HG02588 (cell line): ENCODE measurements at regions not wholly inside any gene's neighbourhood (a gene's known extent, or its start where the extent isn't known, plus 50 kb on each side); places are given as distances from the start of the nearest gene placed in this dataset.

Experiments used
- ATAC-seq: cut with Tn5 transposase; IDR thresholded peaks from one replicate; pipeline ENCODE4 v1.9.1; 2021; ENCODE audit warnings: mild to moderate bottlenecking, moderate library complexity; ENCODE audit not compliant: unreplicated experiment

DNA sequence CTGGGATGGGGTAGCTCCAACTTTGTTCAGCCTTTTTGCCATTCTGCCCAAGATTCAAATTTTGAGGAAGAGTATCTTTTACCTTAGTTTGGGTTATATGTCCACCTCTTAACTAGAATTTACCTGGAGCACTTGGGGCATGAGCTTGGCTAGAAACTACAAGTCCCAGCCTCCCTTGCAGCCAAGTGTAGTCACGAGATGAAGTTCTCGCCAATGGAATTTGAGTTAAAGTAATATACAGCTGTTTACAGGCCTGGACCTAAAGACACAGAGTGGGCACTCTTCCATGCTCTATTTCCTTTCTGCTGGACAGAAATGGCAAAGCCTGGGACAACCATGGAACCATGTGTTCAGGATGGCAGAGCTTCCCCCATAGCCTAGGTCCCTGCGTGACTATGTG lies 233.6 kb upstream of the GATB start:
- ATAC-seq, result no peak

DNA sequence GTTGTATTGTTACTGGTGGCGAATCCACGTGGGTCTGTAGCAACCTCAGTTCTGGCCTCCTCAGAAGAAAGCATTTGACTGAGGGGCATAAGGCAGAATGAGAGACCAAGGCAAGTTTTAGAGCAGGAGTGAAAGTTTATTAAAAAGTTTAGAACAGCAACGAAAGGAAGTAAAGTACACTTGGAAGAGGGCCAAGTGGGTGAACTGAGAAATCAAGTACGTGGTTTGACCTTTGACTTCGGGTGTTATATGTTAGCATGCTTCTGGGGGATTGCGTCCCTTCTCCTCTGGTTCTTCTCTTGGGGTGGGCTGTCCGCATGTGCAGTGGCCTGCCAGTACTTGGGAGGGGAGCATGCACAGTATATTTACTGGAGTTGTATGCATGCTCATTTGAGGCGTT lies 232.7 kb upstream of the GATB start:
- no peak for ATAC-seq

DNA sequence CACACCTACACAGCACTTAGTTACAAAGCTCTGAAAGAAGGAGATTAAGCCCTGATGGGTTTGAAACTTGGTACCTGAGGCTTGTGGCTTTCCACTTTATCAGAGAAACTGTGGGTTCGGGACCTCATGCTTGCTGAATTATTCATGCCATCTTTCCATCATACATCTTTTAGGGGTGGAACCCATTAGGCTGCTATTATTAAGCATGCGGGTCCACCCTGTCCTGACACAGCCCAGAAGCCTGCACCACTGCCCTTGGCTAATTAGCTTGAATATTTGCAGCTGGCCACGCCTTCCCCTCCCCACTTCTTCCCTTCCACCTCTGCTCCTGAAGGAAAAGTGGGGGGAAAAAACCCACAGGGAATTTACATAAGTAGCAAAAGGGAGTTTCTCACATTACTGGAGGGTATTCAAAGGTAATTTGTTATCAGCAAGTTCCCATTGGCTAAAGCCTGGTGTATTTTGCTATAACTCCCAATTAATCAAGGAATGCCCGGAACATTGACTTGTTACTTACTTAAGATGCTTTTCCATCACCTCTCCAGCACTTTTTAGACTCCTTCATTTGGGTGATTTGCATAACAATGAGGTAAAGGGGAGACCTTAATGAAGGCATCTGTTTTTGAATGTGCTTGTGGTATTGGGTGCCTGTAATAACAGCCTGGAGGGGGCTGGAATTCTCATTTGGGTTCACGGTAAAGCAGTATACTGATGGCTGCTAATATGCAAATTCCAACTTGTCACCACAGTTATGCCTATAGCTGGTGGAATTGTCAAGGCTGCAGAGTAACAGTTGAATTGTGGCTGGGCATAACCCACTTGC lies 231.7 kb upstream of the GATB start:
- ATAC-seq, result no peak

DNA sequence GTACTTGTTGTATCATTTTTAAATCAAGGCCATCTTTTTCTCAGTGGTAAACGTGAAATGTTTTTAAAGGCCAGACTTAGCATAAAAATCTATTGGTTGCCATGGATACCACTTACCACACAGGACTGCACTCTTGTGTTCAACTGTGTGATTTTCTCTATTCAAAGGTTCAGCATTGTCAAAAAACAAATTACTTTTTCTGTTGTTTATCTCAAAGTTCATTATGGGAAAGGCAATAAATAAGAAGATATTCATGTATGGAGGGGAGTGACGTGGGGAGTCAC lies 231.0 kb upstream of the GATB start:
- no peak for ATAC-seq

DNA sequence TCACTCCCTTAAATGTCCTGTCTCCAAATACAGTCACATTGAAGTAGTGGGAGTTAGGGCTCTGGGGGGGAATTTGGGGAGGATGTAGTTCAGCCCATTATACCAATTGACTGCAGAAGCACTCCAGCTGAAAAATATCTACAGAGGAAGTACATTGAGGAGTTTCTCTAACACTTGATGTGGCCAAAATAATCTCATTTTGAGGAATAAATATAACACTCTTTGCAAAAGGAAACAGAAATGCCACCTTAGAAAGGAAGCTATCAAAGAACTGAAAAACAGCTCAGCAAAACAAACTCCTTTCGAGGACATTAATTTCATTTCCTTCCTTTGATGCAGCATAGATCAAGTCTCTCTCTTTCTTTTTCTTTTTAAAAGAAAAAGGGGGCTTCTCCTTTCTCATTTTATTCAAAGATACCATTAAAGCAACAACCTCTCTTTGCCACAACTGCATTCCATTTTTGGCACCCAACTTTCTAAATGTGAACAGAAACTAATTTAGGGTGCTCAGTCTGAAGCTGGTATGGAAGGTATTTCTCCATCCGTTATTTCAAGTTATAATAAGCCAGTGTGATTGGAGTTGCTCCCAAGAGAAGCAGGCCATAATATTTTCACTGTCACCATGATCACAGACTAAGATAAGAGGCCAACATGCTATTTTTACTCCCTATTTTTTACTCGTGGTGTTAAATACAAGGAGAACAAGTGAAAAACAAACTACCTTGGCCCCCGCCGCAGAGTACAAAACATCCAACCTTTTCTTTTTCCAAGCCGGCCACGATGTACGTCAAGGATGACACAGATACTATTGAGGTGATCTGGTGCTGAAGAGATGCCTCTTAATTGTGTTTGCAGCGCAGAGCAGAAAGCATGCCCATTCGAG lies 230.4 kb upstream of the GATB start:
- no peak for ATAC-seq

DNA sequence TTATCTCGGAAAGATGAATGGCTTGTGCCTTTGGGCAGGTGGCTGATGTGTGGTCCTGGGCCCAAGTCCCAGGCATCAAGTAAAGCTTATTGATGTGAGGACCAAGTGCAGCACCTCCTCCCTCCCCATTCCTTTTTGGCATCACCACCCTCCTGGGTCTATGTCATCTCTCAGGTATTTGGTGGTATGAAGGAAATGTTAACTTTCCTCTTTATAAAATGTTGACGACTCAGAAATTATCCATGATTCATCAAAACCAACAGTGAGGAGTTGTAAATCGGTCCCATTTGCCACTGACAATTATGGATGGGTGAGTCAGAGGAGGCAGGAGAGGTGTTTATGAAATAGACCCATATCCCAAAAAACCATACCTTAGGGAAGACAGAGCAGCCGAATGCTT lies 229.4 kb upstream of the GATB start:
- no peak for ATAC-seq

DNA sequence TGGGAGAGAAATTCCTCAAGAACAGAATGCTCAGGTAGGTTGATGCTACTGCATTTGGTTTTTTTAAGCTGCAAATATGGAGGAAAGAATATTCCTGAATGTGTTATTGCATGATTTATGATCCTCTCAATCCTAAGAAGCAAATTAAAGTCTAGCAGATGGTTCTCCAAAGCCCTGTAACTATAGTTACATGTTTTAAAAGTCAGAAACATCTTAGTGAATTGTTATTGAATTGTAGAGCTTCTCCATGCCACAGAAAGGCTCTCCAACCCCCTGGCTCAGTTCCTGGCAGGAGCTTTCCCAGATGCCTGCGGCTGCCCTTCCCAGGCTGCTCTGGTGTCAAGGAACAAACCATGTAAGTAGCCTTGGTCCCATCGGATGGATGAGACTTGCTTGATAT lies 227.8 kb upstream of the GATB start:
- ATAC-seq, result no peak

DNA sequence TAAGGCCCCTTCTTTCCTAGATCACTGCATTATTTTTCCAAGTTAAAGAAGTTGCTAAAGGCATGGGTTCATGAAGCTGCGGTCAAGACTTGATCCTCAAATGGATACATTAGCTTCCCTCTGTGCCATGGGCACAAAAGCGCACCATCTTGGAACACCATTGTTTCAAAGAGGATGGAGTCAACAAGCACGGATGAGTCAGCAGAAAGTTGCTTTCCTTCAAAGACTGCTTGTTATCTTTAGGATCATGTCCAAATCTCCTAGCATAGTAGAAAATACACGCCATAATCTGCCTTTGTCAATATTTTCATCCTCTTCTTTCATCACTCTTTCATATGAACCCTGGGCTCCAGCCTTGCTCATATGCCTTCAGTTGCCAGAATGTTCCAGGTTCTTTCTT lies 226.8 kb upstream of the GATB start:
- no peak for ATAC-seq

DNA sequence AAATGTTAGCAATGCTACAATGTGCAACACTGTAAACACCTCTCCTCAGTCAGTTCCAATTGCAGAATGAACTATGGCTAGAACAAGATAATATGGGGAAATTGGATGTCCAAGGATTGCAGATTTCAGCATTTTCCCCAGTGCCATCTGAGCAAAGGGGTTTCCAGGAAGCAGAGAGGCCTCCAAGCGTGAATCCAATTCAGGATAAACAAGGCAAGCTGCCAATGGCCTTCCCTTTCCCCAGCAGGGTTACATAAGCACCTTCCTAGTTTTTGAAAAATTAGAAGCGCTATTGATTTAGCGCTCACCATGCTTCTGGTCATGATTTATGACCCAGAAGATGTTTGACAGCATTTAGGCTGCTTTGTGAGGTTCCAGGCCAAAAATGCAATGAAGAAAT lies 223.0 kb upstream of the GATB start:
- ATAC-seq, result no peak

DNA sequence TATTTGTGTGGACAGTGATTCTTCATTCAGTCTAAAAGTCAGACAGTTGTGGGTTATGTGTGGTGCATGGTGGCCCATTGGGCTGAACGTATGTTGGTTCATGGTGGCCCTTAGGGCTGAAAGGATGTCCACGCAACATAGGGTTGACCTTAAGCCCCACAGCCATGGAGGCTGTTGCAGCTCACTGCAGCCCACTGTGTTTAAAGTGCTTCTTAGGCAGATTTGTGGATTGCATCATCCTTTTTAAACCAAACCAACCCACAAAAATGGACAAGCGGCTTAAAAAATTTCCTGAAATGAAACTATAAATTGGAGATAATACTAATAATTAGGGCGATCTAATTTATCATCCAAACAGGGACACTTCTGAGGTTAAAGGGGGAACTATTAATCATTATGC lies 219.0 kb upstream of the GATB start:
- ATAC-seq, result no peak

DNA sequence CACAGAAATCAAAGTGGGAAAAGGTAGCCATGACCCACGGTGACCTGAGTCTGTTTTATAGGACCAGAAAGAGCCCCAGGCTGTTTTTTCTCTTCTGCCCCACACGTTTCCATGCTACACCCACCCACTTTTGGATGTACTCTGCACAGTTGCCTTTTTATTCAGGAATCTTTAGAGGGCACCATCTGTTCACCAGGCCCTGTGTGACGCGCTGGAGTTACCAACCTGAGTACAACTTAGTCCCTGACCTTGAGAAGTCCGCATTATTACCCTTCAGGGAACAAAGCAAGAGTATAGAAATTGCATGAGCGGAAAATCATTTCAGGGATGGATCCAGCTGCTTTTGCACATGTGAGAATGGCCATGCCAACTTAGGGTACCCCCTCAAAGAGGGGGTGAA lies 207.8 kb upstream of the GATB start:
- no peak for ATAC-seq

DNA sequence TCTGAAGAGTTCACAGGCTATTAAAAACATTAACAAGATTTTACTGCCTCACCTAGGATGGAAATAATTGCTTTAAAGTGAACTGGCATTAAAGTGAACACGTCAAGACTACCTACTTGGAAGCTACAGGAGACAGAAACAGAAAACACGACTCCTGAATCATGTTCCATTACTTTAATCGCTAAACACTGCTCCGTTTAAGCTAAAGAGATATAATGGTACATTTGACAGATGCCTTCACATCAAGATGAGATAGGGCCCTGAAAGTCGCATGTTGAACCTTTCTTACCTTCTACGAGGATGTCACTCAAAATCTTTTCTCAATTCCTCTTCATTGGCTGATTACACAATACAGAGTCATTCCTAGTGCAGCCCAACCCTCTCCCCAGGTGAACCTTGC lies 206.3 kb upstream of the GATB start:
- ATAC-seq, result no peak

DNA sequence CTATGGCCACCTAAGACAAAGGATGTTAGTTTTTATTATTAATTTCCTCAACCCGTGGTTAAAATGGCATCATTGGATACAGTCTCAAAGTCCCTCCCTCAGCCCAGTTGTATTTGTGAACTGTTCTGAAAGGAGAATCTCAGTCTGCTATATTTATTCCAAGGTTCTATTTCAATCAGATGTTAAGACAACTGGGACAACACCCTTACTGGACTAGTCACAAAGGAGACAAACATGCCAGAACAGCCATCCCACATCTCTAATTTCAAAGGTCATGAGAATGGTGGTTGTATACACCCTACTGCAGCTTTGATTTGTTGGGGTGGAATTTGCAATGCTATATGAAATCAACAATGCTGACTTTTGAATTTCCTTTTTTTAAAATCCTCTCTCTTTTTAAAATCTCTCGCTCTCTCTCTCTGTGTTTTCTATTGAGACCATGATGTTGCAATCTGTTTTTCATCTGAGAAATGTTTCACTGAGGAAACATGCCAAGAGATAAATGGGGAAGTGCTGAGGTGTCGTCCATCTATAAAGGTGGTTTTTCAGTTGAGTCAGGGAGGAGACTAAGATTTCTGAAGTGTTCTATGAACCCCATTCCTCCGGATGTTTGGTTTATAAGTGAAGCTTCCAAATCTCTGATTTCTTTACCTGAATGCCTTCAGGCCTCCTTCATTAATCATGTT lies 201.5 kb upstream of the GATB start:
- no peak for ATAC-seq

DNA sequence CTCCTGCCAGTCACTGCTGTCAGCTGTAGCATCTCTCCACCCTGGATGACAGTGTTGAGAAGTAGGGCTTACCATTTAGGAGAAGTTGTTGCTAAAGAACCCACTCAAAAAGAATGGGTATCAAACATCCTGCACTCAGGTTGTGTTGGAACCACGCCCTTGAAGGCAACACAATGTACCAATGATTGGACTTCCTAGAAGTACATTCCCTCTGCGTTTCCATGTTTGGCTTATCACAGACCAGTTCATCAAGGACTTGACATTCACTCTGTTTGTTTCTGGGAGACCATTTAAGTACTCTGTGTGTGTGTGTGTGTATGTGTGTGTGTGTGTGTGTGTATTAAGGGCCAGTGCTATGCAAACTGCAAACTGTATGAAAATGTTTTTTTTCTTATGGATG lies 200.6 kb upstream of the GATB start:
- ATAC-seq, result no peak

DNA sequence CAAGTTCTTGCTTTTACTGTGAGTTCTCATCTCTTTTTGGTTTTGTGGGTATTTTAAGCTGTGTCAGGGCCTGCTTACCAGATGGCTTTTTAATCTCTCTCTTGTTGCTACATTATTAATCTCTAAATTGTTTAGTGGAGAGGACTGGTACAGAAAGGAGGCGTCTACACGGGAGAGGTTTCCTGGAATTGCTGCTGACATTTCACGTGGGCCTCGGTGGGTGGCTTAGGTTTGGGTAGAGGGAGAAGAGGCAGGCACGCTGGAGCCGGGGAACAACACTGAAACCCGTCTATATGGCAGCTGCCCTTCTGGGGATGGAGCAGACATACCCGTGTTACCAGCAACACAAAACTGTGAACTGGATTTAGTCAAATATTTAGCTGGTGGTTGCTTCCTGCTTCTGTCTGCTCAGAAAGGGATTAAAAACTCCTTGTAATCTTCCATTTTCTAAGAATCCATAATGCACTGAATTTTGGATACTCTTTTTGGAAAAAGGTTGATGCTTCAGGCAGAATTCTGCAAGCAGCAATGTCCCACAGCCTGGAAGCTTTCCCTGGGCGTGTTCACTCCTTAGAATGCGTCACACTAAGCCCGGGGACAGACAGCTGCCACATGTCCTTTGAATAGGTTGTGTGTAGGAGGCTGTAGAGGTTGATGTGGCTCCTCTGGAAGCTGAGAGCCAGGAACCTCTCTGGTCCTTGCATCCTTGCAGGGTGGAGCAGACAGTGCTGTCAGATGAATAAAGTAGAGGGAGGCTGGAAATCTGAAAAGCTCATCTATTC lies 199.8 kb upstream of the GATB start:
- no peak for ATAC-seq

DNA sequence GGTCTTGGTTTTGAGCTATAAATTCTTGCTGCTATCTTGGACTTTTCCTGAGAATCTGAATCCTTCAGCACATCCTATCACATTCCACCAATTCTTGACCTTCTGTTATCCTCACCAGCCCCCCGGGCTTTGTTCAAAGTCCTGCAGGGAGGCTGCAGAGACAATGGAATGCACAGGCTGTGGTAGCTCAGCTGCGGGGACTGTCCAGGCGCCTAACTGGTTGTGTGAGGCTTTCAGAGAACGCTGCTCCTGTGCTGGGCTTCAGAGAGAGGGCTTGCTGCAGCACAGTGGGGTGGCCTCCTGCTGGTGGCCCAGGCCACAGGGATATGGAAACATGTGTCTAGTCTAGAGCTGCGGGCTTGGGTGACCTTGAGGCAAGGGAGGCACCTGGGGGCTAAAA lies 196.3 kb upstream of the GATB start:
- no peak for ATAC-seq

DNA sequence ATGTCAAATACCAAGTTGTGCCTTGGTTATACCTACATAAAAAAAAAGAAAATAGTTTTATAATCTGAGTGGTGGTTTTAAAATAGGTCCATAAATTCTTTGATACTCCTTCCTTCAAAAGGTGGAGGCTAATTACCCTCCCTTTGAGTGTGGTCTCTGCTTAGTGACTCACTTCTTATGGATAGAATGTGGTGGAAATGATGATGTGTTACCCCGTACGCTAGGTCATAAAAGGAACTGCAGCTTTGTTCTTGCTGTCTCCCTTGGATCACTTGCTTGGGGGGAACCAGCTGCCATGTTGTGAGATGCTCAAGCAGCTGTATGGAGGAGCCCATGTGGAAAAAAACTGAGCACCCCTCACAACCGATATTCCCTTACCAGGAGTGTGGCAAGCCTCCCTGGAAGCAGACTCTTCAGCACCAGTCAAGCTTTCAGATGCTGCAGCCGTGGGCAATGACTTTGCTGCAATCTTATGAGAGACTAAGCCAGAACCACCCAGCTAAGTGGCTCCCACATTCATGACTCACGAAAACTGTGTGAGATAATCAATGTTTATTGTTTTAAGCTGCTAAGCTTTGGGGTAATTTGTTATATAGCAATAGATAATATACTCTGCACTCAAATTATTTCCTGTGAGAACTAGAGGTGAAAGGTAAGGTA lies 195.0 kb upstream of the GATB start:
- no peak for ATAC-seq

DNA sequence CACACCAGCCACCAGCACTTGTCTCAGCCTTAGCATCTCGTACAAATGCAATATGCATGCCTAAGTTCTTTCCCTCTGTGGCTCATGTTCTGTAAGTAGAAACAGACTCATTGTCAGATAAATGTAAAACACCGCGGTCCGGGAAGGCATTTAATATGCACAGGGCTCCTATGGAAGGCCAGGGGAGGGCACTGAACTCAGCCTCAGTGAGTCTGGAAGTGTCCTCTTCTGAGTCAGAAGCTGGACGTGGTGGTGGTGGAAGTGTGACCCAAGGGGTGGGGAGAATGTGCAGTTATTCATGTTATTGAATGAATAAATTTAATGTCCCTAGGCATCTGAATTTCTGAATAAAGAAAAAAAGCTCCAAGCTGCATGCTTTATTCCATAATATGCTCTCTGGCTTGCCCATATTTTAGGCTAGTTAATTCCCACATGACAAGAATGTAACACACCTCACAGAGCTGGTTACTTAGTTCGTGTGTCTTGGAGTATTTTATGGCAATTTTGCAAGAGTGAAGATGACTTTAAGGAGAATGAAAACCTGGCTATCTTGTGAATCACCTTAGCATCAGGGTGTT lies 193.1 kb upstream of the GATB start:
- ATAC-seq, result no peak

DNA sequence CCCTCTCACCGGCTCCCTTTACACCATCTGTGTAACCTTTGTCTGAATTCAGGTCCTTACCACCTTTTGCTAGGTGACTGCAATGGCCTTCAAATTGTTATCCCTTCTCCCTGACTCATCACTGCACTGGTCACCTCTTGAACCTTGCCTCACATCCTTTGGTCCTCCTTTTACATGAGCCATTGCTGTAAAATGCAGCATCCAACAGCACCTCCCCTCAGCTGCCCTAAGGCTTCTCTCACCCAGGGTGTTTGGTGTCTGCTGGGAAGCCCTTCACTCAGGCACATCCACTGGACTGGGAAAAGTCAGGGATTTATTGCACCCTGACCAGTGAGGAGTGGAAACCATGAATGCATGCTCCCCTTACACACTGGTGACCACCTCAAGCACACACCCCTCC lies 192.5 kb upstream of the GATB start:
- no peak for ATAC-seq

DNA sequence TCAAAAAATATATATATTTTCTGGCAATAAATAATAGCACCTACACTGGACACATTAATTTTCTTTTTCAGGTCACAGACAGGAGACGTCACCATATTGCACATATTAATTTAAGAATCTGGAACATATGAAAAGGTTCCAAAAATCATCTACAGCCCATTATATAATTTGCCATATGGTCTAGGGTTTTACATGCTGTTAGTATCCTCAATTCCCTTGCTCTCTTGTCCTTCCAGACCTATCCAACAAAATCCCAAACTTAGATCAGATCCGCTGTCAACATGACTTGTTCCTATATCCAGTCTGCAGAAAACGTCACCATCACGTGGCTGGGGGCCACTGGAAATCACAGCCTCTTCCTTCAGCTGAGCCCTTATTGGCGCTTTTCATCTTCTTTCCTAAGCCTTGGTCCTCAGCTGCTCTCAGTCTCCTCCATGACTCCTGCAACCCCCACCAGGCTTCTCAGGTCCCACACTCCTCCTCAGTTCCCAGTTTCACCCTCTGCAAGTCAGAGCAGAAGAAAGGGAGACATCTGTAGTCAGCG lies 192.0 kb upstream of the GATB start:
- ATAC-seq, result no peak
